Activated B cell treated with CpG ODN at 0.5 μM for 24 hours (primary cell): ENCODE measurements at regions not wholly inside any gene's neighbourhood (a gene's known extent, or its start where the extent isn't known, plus 50 kb on each side); places are given as distances from the start of the nearest gene placed in this dataset.

Experiments
- ATAC-seq: fragments of 200-7000 bp; cut with Tn5 transposase; one replicate; pipeline ENCODE4 v1.10.0; 2021; ENCODE audit warnings: low read depth, mild to moderate bottlenecking, moderate library complexity
- CTCF ChIA-PET: fragments of 350-600 bp; sonication (Branson Sonifier 250); formaldehyde crosslinking; loops from one replicate; lab custom pipeline; 2021; ENCODE audit warnings: antibody characterized with exemption; lab: Charles Lee
- POLR2A ChIA-PET: fragments of 350-600 bp; sonication (Branson Sonifier 250); formaldehyde crosslinking; loops from one replicate; lab custom pipeline; 2021; ENCODE audit warnings: antibody characterized with exemption; lab: Charles Lee
- DNase-seq: peaks from one replicate; pipeline ENCODE4 v3.0.0; 2022
- H3K27ac Mint-ChIP-seq: one replicate; pipeline ENCODE4 v1.8.0; 2020; ENCODE audit warnings: mixed read lengths
- H3K27me3 Mint-ChIP-seq: one replicate; pipeline ENCODE4 v1.8.0; 2021; ENCODE audit warnings: mixed read lengths
- H3K36me3 Mint-ChIP-seq: one replicate; pipeline ENCODE4 v1.8.0; 2021; ENCODE audit warnings: low read depth, mixed read lengths
- H3K4me1 Mint-ChIP-seq: one replicate; pipeline ENCODE4 v1.8.0; 2021; ENCODE audit warnings: mixed read lengths
- H3K4me3 Mint-ChIP-seq: one replicate; pipeline ENCODE4 v1.8.0; 2020; ENCODE audit warnings: mild to moderate bottlenecking, mixed read lengths
- H3K9me3 Mint-ChIP-seq: one replicate; pipeline ENCODE4 v1.8.0; 2020; ENCODE audit warnings: mixed read lengths
- CTCF ChIP-seq: fragments of 200-600 bp; IDR thresholded peaks from one replicate; pipeline ENCODE4 v1.8.0; 2022; ENCODE audit warnings: antibody characterized with exemption, mild to moderate bottlenecking
- intact Hi-C: fragments of 100-400 bp; cut with micrococcal nuclease; formaldehyde crosslinking; loops from one replicate; pipeline ENCODE4 v1.15.1; 2024

- Mint-ChIP-seq H3K9me3 (peaks cover 3% of the 10 kb centered on the region), H3K4me3 (no peak overlapping the region), H3K36me3 (no peaks in the 10 kb centered on the region), H3K27me3 (no peaks in the 10 kb centered on the region), H3K4me1 (no peaks in the 10 kb centered on the region), H3K27ac (no peak overlapping the region)
- intact Hi-C loops = no loop called here
- ATAC-seq (no peak), DNase-seq (no peak)
- no peak for TF ChIP-seq CTCF
- POLR2A ChIA-PET = no interaction called here
- CTCF ChIA-PET = no interaction called here
Measured at GRCh38 chr14:84436528-84436927, 1093.4 kb upstream of the FLRT2 start.

- TF ChIP-seq CTCF = no peak
- POLR2A ChIA-PET = no interaction called here
- Mint-ChIP-seq H3K9me3 (peaks cover 10% of the 10 kb centered on the region), H3K27ac (no peak overlapping the region), H3K4me1 (no peaks in the 10 kb centered on the region), H3K4me3 (no peak overlapping the region), H3K36me3 (no peaks in the 10 kb centered on the region), H3K27me3 (no peaks in the 10 kb centered on the region)
- intact Hi-C loops = no loop called here
- CTCF ChIA-PET = no interaction called here
- ATAC-seq (no peak), DNase-seq (no peak)
Measured at GRCh38 chr14:84442521-84442920, 1087.4 kb upstream of the FLRT2 start.

GRCh38 chr14:84445486-84445885 lies 1084.5 kb upstream of the FLRT2 start:
- ATAC-seq = no peak
- no peak overlapping the region for H3K4me3 Mint-ChIP-seq
- no peak for DNase-seq
- intact Hi-C loops = no loop called here
- TF ChIP-seq CTCF = no peak
- H3K4me1 Mint-ChIP-seq = no peaks in the 10 kb centered on the region
- H3K9me3 Mint-ChIP-seq = peaks cover 7% of the 10 kb centered on the region
- H3K27ac Mint-ChIP-seq = no peak overlapping the region
- H3K27me3 Mint-ChIP-seq = no peaks in the 10 kb centered on the region
- H3K36me3 Mint-ChIP-seq = no peaks in the 10 kb centered on the region
- POLR2A ChIA-PET = no interaction called here
- CTCF ChIA-PET = no interaction called here

- DNase-seq (no peak), ATAC-seq (no peak)
- Mint-ChIP-seq H3K9me3 (peaks cover 7% of the 10 kb centered on the region), H3K27ac (no peak overlapping the region), H3K27me3 (no peaks in the 10 kb centered on the region), H3K4me3 (no peak overlapping the region), H3K4me1 (no peaks in the 10 kb centered on the region), H3K36me3 (no peaks in the 10 kb centered on the region)
- CTCF ChIA-PET = no interaction called here
- POLR2A ChIA-PET = no interaction called here
- intact Hi-C loops = no loop called here
- TF ChIP-seq CTCF = no peak
Measured at GRCh38 chr14:84446250-84446649, 1083.7 kb upstream of the FLRT2 start.

GRCh38 chr14:84453307-84453950 lies 1076.5 kb upstream of the FLRT2 start:
- TF ChIP-seq CTCF = no peak
- ChIA-PET POLR2A (no interaction called here), CTCF (no interaction called here)
- no peaks in the 10 kb centered on the region for H3K36me3 Mint-ChIP-seq
- no peak overlapping the region for H3K27ac Mint-ChIP-seq
- H3K9me3 Mint-ChIP-seq = peaks cover 4% of the 10 kb centered on the region
- DNase-seq (no peak), ATAC-seq (no peak)
- H3K4me1 Mint-ChIP-seq = no peaks in the 10 kb centered on the region
- no peak overlapping the region for H3K4me3 Mint-ChIP-seq
- intact Hi-C loops = no loop called here
- no peaks in the 10 kb centered on the region for H3K27me3 Mint-ChIP-seq
